ENCODE measurements at regions not wholly inside any gene's neighbourhood (a gene's known extent, or its start where the extent isn't known, plus 50 kb on each side); places are given as distances from the start of the nearest gene placed in this dataset.

DNA sequence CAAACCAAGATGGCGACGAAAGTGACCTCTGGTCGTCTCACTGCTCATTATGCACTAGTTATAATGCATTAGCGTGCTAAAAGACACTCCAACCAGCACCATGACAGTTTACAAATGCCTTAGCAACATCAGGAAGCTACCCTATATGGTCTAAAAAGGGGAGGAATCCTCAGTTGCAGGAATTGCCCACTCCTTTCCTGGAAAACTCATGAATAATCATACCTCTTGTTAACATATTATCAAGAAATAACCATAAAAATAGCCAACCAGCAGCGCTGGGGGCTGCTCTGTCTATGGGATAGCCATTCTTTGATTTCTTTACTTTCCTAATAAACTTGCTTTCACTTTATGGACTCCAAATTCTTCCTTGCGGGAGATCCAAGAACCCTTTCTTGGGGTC is 595.7 kb upstream of the KLF4 start:
- TF ChIP-seq, protein P1, sequence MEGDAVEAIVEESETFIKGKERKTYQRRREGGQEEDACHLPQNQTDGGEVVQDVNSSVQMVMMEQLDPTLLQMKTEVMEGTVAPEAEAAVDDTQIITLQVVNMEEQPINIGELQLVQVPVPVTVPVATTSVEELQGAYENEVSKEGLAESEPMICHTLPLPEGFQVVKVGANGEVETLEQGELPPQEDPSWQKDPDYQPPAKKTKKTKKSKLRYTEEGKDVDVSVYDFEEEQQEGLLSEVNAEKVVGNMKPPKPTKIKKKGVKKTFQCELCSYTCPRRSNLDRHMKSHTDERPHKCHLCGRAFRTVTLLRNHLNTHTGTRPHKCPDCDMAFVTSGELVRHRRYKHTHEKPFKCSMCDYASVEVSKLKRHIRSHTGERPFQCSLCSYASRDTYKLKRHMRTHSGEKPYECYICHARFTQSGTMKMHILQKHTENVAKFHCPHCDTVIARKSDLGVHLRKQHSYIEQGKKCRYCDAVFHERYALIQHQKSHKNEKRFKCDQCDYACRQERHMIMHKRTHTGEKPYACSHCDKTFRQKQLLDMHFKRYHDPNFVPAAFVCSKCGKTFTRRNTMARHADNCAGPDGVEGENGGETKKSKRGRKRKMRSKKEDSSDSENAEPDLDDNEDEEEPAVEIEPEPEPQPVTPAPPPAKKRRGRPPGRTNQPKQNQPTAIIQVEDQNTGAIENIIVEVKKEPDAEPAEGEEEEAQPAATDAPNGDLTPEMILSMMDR (IDR thresholded peaks at IDR 0.05), result no peak
- TF ChIP-seq POLR2A (IDR thresholded peaks at IDR 0.05) (no peak), EP300 (IDR thresholded peaks at IDR 0.05; ENCODE audit: low read depth) (no peak)

All from transverse colon (tissue), 3 donors.